SU-DHL-6 (cell line): ENCODE measurements at regions not wholly inside any gene's neighbourhood (a gene's known extent, or its start where the extent isn't known, plus 50 kb on each side); places are given as distances from the start of the nearest gene placed in this dataset.

Experiments used
- CTCF ChIP-seq: fragments of 200-600 bp; sonication (generic); IDR thresholded peaks from one replicate; pipeline ENCODE4 v1.5.1; 2017; ENCODE audit warnings: antibody characterized with exemption, mild to moderate bottlenecking, low read length, moderate library complexity; ENCODE audit not compliant: insufficient read depth, poor library complexity, severe bottlenecking
- EZH2phosphoT487 ChIP-seq: fragments of 200-600 bp; sonication (generic), shearing (Covaris generic); conservative IDR thresholded peaks from 2 replicates; pipeline ENCODE4 v1.6.1; 2018; ENCODE audit warnings: mild to moderate bottlenecking, antibody characterized with exemption, low read length, moderate library complexity, mixed read lengths

DNA sequence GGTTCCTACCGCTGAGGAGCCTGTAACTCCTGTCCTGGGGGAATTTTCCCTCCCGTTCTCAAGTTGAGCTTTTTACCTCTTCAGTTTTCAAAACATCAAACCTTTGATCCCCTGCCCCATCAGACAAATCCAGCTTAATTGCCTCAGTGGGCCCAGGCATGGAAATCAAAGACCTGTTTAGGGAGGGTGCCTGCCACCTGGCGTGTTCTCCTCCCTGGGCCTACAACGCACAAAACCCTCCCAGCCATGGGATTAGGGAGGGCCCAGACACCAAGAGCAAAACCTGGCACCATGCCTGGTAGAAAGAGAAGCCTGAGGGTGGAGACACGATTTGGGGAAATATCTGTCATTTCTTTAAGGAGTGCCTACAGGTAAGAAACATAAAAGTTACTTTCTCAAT is 672.9 kb downstream of the BCL11B start:
- TF ChIP-seq CTCF: no peak
- TF ChIP-seq EZH2phosphoT487: no peak
